GM10266 (cell line): ENCODE measurements at regions not wholly inside any gene's neighbourhood (a gene's known extent, or its start where the extent isn't known, plus 50 kb on each side); places are given as distances from the start of the nearest gene placed in this dataset.
"Not testable (repeated sequence)": the region's sequence is repeated elsewhere in the genome, so short reads cannot be mapped to it uniquely, and the experiment has no call there.

Source experiments
- DNase-seq: peaks from one replicate; pipeline ENCODE4 v3.0.0; 2012; ENCODE audit errors: extremely low spot score
- TF ChIP-seq, protein P1 (sequence below): IDR thresholded peaks from 2 replicates; pipeline ENCODE4 v1.5.1; 2012; ENCODE audit warnings: mild to moderate bottlenecking, low read depth; ENCODE audit not compliant: control insufficient read depth, insufficient read depth; ENCODE audit errors: missing control alignments

DNA sequence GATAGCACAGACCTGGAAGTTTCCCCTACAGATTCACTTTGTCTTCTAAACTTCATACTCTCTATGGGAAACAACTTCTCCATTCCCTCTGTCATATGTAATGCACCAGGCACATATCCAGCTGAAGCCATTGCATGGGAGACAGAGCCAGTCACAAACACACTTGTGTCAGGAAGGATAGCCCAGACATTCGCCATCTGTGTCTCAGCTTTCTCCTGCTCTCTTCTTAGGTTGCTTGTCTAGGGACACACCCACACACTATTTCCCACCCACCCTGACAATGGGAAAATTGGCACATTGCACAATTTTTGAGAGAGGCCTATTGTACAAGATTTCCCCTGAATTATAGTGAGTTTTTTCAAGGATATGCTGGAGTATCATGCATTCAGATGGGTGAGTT is 158.4 kb upstream of the MPDZ start:
- no peak for DNase-seq
- TF ChIP-seq, protein P1, sequence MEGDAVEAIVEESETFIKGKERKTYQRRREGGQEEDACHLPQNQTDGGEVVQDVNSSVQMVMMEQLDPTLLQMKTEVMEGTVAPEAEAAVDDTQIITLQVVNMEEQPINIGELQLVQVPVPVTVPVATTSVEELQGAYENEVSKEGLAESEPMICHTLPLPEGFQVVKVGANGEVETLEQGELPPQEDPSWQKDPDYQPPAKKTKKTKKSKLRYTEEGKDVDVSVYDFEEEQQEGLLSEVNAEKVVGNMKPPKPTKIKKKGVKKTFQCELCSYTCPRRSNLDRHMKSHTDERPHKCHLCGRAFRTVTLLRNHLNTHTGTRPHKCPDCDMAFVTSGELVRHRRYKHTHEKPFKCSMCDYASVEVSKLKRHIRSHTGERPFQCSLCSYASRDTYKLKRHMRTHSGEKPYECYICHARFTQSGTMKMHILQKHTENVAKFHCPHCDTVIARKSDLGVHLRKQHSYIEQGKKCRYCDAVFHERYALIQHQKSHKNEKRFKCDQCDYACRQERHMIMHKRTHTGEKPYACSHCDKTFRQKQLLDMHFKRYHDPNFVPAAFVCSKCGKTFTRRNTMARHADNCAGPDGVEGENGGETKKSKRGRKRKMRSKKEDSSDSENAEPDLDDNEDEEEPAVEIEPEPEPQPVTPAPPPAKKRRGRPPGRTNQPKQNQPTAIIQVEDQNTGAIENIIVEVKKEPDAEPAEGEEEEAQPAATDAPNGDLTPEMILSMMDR = no peak

DNA sequence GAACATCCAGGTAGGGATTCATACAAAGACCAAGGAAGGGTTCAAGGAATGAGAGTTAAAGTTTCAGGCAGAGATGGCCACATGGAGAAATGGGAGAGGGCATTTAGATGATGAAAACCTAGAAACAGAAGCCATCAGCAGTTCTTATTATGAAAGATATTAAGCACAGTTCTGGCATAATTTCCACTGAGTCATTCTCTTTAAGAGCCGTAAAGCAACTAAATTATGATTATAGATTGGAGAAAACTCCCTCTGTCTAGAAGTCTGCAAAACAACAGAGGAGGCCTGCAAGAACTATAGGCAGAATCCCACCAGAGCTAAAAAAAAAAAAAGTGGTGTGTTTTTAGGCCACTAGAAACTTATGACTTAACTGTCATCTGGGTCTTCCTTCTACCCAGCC is 157.1 kb upstream of the MPDZ start:
- TF ChIP-seq, protein P1 = no peak
- DNase-seq = no peak

DNA sequence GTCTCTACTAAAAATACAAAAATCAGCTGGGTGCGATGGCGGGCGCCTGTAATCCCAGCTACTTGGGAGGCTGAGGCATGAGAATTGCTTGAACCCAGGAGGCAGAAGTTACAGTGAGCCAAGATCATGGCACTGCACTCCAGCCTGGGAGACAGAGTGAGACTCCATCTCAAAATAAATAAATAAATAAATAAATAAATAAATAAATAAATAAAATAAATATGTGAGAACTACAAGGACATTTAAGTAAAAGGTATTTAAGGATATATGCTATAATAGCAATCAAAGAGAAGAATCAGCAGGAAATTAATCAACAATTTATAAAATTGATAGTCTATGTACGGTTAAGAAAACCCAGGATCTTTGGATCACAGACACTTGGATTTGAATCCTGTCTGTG is 154.0 kb upstream of the MPDZ start:
- DNase-seq = not testable (repeated sequence)

DNA sequence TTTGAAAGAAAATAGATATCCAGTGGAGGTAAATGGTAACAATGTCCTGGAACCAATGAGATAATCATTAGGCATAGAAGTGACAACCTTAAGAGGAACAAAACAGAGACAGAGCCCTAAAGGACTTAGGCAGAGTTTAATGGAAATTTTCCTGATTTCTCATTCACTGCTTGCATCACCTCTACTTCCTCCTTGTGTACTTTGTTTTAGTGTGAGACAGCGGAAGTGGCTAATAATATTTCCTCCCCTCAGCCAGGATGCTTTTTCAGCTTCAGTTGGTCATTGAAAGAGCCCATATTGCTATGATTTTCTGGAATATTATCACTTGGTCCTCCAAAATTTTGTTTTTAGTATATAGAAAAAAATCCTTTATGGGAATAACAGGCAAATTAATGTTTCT is 153.4 kb upstream of the MPDZ start:
- no peak for DNase-seq
- TF ChIP-seq, protein P1 = no peak

DNA sequence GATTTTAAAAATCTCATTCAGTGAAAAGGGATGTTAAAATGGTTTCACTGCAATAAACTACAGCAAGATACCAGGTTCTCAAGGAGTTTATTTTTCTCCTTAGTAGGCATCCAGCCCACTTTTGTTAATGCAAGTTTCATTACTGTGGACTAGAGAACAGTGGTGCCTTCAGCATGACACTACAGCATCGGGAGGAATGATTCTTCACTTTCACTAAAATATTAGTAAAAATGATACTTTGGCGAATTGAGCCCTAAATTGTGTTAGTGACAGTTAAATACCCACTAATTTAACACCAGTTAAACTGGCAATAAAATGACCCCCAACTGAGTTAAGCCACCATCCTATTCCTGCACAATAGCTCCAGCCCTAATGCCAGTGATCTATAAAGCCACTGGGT is 152.2 kb upstream of the MPDZ start:
- TF ChIP-seq, protein P1 = no peak
- DNase-seq = no peak

DNA sequence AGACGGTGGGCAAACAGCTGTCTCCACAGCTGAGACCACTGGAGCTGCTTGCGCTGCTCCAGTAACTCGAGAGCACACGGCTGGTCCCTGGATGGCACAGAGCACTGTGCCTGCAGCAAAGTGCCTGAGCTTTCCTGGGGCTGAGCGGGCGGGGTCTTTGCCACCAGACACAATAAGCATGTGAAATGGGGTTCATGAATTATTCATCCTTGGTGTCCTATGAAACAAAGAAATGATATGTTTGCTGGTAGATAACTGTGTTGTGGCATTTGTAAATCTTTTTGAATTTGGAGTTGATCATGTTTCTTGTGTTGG is 151.7 kb upstream of the MPDZ start:
- no peak for DNase-seq
- TF ChIP-seq, protein P1 = no peak

DNA sequence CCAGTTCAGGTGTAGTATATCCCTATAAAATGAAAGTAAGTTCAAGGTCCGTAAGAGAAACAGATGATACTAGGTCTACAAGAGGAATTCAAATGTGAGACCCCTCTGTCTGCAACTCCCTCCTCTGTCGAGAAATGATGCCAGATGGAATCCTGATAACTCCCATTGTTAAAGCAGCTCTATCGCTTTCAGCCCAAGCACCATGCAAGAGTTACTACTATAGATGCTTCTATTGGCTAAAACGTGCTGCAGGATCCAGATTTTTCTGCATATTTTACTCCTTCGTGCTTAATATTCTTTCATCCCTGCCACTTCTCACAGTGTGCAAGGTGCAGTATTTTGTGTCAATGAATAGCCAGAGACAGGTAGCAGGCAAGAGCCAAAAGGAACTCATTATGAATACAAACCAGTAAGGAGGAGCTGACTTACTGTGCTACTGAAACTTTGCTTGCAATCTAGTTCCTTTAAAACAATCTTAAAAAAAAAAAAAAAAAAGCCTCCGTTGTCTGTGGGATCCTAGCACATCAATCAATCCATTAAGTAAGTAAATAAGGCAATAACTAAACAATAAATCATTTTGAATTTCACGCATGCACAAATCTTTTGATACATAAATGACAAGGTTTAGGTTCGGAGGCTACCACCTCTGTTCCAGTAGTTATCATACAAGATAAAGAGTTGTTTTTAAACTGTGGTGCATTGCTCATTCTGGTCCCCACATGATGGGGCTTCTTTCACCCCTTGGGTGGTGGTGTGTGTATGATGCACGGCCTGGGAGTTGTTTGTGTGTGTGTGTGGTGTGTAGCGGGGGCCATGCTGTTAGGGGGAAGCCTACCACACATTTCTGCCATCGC is 151.1 kb upstream of the MPDZ start:
- TF ChIP-seq, protein P1 = no peak
- DNase-seq = no peak
